ENCODE measurements at regions not wholly inside any gene's neighbourhood (a gene's known extent, or its start where the extent isn't known, plus 50 kb on each side); places are given as distances from the start of the nearest gene placed in this dataset.

GRCh38 chr19:46953955-46954501, 65.6 kb upstream of the NPAS1 start:
- Histone ChIP-seq H3K36me3 (ENCODE audit: control insufficient read depth in 3 of 3, insufficient read depth in 3 of 3, low read length in 3 of 3) (no peaks in the 10 kb centered on the region), H3K27ac (ENCODE audit: low read depth, low read length) (no peak overlapping the region), H3K4me1 (ENCODE audit: control insufficient read depth in 3 of 3, insufficient read depth in 3 of 3, low read length in 3 of 3) (peaks cover 33 to 36% (median 34%) of the 10 kb centered on the region in 3 donors), H3K27me3 (ENCODE audit: control insufficient read depth in 3 of 3, insufficient read depth in 3 of 3, low read length in 3 of 3) (no peaks in the 10 kb centered on the region), H3K9me3 (ENCODE audit: control insufficient read depth in 3 of 3, low read length in 3 of 3) (no peaks in the 10 kb centered on the region), H3K4me3 (ENCODE audit: low read length in 3 of 3) (no peak overlapping the region), H3K9ac (ENCODE audit: low read depth in 1 of 3, low read length in 3 of 3) (no peak overlapping the region)

- no peaks in the 10 kb centered on the region for H3K9me3 ChIP-seq (ENCODE audit: control insufficient read depth in 3 of 3, low read length in 3 of 3)
- H3K4me1 ChIP-seq (ENCODE audit: control insufficient read depth in 3 of 3, insufficient read depth in 3 of 3, low read length in 3 of 3) = peaks cover 30 to 33% (median 31%) of the 10 kb centered on the region in 3 donors
- no peaks in the 10 kb centered on the region for H3K36me3 ChIP-seq (ENCODE audit: control insufficient read depth in 3 of 3, insufficient read depth in 3 of 3, low read length in 3 of 3)
- H3K27ac ChIP-seq (ENCODE audit: low read depth, low read length) = peak overlapping the region; percentile 9
- H3K4me3 ChIP-seq (ENCODE audit: low read length in 3 of 3) = no peak overlapping the region
- no peaks in the 10 kb centered on the region for H3K27me3 ChIP-seq (ENCODE audit: control insufficient read depth in 3 of 3, insufficient read depth in 3 of 3, low read length in 3 of 3)
- no peak overlapping the region for H3K9ac ChIP-seq (ENCODE audit: low read depth in 1 of 3, low read length in 3 of 3)
These were observed 65.1 kb upstream of the NPAS1 start for GRCh38 chr19:46954502-46954992.

DNA sequence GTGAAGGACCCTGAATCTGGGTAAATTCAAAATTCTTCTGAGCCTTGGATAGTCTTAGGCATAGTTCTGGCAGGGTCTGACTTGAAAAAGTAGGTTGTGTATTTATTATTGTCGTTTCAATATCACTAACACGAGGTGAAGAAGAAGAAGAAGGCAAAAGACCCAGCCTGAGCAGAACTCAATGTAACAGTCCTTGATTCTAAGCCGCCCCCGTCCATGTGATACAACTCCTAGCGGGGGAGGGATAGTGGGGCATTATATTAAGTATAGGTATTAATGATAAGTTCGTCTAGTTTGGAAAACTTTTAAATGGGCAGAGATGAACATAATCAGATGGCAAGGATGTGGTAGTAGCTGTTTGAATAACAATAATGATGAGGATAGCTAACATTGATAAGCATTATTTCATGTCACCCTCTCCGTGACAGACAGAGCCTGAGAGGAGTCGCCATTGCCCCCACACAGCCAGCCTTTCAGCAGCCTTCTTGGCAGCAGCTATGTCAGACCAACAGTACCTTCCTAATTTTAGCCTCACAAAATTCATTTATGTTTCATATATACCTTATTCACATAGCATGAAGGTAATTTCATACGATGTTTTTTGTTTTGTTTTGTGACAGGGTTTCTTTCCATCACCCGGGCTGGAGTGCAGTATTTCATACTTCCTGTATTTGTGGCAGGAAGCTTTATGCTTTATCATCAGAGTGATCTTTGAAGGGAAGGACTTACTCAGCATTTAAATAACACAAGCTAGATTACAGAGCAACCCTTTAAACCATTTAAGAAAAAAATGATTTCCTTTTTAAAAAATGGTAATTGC, 64.4 kb upstream of the NPAS1 start:
- peaks cover 24 to 31% (median 25%) of the 10 kb centered on the region in 3 donors for H3K4me1 ChIP-seq (ENCODE audit: control insufficient read depth in 3 of 3, insufficient read depth in 3 of 3, low read length in 3 of 3)
- no peak overlapping the region for H3K9ac ChIP-seq (ENCODE audit: low read depth in 1 of 3, low read length in 3 of 3)
- H3K27me3 ChIP-seq (ENCODE audit: control insufficient read depth in 3 of 3, insufficient read depth in 3 of 3, low read length in 3 of 3) = no peaks in the 10 kb centered on the region
- H3K36me3 ChIP-seq (ENCODE audit: control insufficient read depth in 3 of 3, insufficient read depth in 3 of 3, low read length in 3 of 3) = no peaks in the 10 kb centered on the region
- no peaks in the 10 kb centered on the region for H3K9me3 ChIP-seq (ENCODE audit: control insufficient read depth in 3 of 3, low read length in 3 of 3)
- peak overlapping the region in 1 of 3 donors; percentile 10 for H3K4me3 ChIP-seq (ENCODE audit: low read length in 3 of 3)
- H3K27ac ChIP-seq (ENCODE audit: low read depth, low read length) = peak overlapping the region; percentile 9

- H3K27me3 ChIP-seq (ENCODE audit: control insufficient read depth in 3 of 3, insufficient read depth in 3 of 3, low read length in 3 of 3) = no peaks in the 10 kb centered on the region
- no peak overlapping the region for H3K27ac ChIP-seq (ENCODE audit: low read depth, low read length)
- H3K9ac ChIP-seq (ENCODE audit: low read depth in 1 of 3, low read length in 3 of 3) = no peak overlapping the region
- no peaks in the 10 kb centered on the region for H3K9me3 ChIP-seq (ENCODE audit: control insufficient read depth in 3 of 3, low read length in 3 of 3)
- H3K4me1 ChIP-seq (ENCODE audit: control insufficient read depth in 3 of 3, insufficient read depth in 3 of 3, low read length in 3 of 3) = peaks cover 17 to 25% (median 18%) of the 10 kb centered on the region in 3 donors
- no peaks in the 10 kb centered on the region for H3K36me3 ChIP-seq (ENCODE audit: control insufficient read depth in 3 of 3, insufficient read depth in 3 of 3, low read length in 3 of 3)
- H3K4me3 ChIP-seq (ENCODE audit: low read length in 3 of 3) = no peak overlapping the region
These were observed 63.7 kb upstream of the NPAS1 start for GRCh38 chr19:46955813-46956371.

- H3K9me3 ChIP-seq (ENCODE audit: control insufficient read depth in 3 of 3, low read length in 3 of 3) = no peaks in the 10 kb centered on the region
- peak overlapping the region in 1 of 3 donors; percentile 27 for H3K9ac ChIP-seq (ENCODE audit: low read depth in 1 of 3, low read length in 3 of 3)
- H3K27me3 ChIP-seq (ENCODE audit: control insufficient read depth in 3 of 3, insufficient read depth in 3 of 3, low read length in 3 of 3) = no peaks in the 10 kb centered on the region
- H3K36me3 ChIP-seq (ENCODE audit: control insufficient read depth in 3 of 3, insufficient read depth in 3 of 3, low read length in 3 of 3) = no peaks in the 10 kb centered on the region
- no peak overlapping the region for H3K27ac ChIP-seq (ENCODE audit: low read depth, low read length)
- H3K4me3 ChIP-seq (ENCODE audit: low read length in 3 of 3) = no peak overlapping the region
- H3K4me1 ChIP-seq (ENCODE audit: control insufficient read depth in 3 of 3, insufficient read depth in 3 of 3, low read length in 3 of 3) = peaks cover 12 to 18% (median 15%) of the 10 kb centered on the region in 3 donors
These were observed 61.1 kb upstream of the NPAS1 start for GRCh38 chr19:46958532-46958931.

- no peak overlapping the region for H3K27ac ChIP-seq (ENCODE audit: low read depth, low read length)
- H3K4me3 ChIP-seq (ENCODE audit: low read length in 3 of 3) = no peak overlapping the region
- no peaks in the 10 kb centered on the region for H3K27me3 ChIP-seq (ENCODE audit: control insufficient read depth in 3 of 3, insufficient read depth in 3 of 3, low read length in 3 of 3)
These were observed 59.6 kb upstream of the NPAS1 start for GRCh38 chr19:46959894-46960556.

GRCh38 chr19:46962030-46962570, 57.5 kb upstream of the NPAS1 start:
- peaks cover 11 to 15% (median 13%) of the 10 kb centered on the region in 3 donors for H3K4me1 ChIP-seq (ENCODE audit: control insufficient read depth in 3 of 3, insufficient read depth in 3 of 3, low read length in 3 of 3)
- no peak overlapping the region for H3K4me3 ChIP-seq (ENCODE audit: low read length in 3 of 3)
- no peak overlapping the region for H3K27ac ChIP-seq (ENCODE audit: low read depth, low read length)
- H3K9me3 ChIP-seq (ENCODE audit: control insufficient read depth in 3 of 3, low read length in 3 of 3) = no peaks in the 10 kb centered on the region
- peaks cover 0 to 1% (median 0%) of the 10 kb centered on the region in 3 donors for H3K36me3 ChIP-seq (ENCODE audit: control insufficient read depth in 3 of 3, insufficient read depth in 3 of 3, low read length in 3 of 3)
- H3K27me3 ChIP-seq (ENCODE audit: control insufficient read depth in 3 of 3, insufficient read depth in 3 of 3, low read length in 3 of 3) = no peaks in the 10 kb centered on the region
- H3K9ac ChIP-seq (ENCODE audit: low read depth in 1 of 3, low read length in 3 of 3) = no peak overlapping the region

More at GRCh38 chr19:46959894-46960556, 59.6 kb upstream of the NPAS1 start:
- H3K36me3 ChIP-seq (ENCODE audit: control insufficient read depth in 3 of 3, insufficient read depth in 3 of 3, low read length in 3 of 3) = no peaks in the 10 kb centered on the region
- no peak overlapping the region for H3K9ac ChIP-seq (ENCODE audit: low read depth in 1 of 3, low read length in 3 of 3)
- H3K9me3 ChIP-seq (ENCODE audit: control insufficient read depth in 3 of 3, low read length in 3 of 3) = no peaks in the 10 kb centered on the region
- H3K4me1 ChIP-seq (ENCODE audit: control insufficient read depth in 3 of 3, insufficient read depth in 3 of 3, low read length in 3 of 3) = peaks cover 9 to 13% (median 11%) of the 10 kb centered on the region in 3 donors

- H3K9me3 ChIP-seq (ENCODE audit: control insufficient read depth in 3 of 3, low read length in 3 of 3) = no peaks in the 10 kb centered on the region
- H3K27me3 ChIP-seq (ENCODE audit: control insufficient read depth in 3 of 3, insufficient read depth in 3 of 3, low read length in 3 of 3) = no peaks in the 10 kb centered on the region
- no peak overlapping the region for H3K4me3 ChIP-seq (ENCODE audit: low read length in 3 of 3)
- H3K9ac ChIP-seq (ENCODE audit: low read depth in 1 of 3, low read length in 3 of 3) = peak overlapping the region in 1 of 3 donors; percentile 1
- H3K36me3 ChIP-seq (ENCODE audit: control insufficient read depth in 3 of 3, insufficient read depth in 3 of 3, low read length in 3 of 3) = peaks cover 0 to 2% (median 0%) of the 10 kb centered on the region in 3 donors
- peaks cover 22 to 26% (median 25%) of the 10 kb centered on the region in 3 donors for H3K4me1 ChIP-seq (ENCODE audit: control insufficient read depth in 3 of 3, insufficient read depth in 3 of 3, low read length in 3 of 3)
- H3K27ac ChIP-seq (ENCODE audit: low read depth, low read length) = no peak overlapping the region
These were observed 56.4 kb upstream of the NPAS1 start for GRCh38 chr19:46963093-46963734.

DNA sequence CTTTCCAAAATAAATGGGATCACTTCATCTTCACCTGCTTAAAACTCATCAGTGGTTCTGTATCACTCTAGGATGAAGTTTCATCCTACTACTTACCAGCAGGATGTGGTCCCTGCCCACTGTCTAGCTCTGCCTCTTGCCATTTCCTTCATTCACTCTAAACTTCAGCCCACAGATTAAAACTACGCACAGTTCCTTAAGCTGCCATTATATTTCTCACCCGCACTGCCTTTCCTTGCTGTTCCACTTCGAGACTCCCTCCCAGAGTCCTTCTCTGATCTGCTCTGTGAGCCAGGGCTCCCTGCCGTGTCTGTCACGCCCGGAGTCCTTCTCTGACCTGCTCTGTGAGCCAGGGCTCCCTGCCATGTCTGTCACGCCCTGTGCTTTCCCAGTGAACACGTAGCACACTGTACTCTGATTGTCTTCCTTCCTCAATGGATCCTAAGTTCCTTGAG, 52.0 kb upstream of the NPAS1 start:
- Histone ChIP-seq H3K9me3 (ENCODE audit: control insufficient read depth in 3 of 3, low read length in 3 of 3) (no peaks in the 10 kb centered on the region), H3K36me3 (ENCODE audit: control insufficient read depth in 3 of 3, insufficient read depth in 3 of 3, low read length in 3 of 3) (peaks cover 0 to 5% (median 0%) of the 10 kb centered on the region in 3 donors), H3K4me3 (ENCODE audit: low read length in 3 of 3) (no peak overlapping the region), H3K4me1 (ENCODE audit: control insufficient read depth in 3 of 3, insufficient read depth in 3 of 3, low read length in 3 of 3) (peaks cover 32 to 52% (median 43%) of the 10 kb centered on the region in 3 donors), H3K27ac (ENCODE audit: low read depth, low read length) (peak overlapping the region; percentile 68), H3K27me3 (ENCODE audit: control insufficient read depth in 3 of 3, insufficient read depth in 3 of 3, low read length in 3 of 3) (no peaks in the 10 kb centered on the region), H3K9ac (ENCODE audit: low read depth in 1 of 3, low read length in 3 of 3) (peak overlapping the region in 2 of 3 donors; percentile 15 to 55)

All from skeletal muscle tissue (tissue), 3 donors.